PC-9 (cell line): ENCODE measurements at regions not wholly inside any gene's neighbourhood (a gene's known extent, or its start where the extent isn't known, plus 50 kb on each side); places are given as distances from the start of the nearest gene placed in this dataset.

ENCODE experiments used
- BruUV-seq: library from RNA; stranded (reverse); fragments of 400-500 nt; replicated peaks from 2 replicates; lab custom pipeline; 2021; lab: Mats Ljungman, UMichigan
- CTCF ChIA-PET: fragments of 300-600 bp; sonication (Branson Sonifier 250); formaldehyde crosslinking; loops from one replicate; lab custom pipeline; 2022; ENCODE audit warnings: antibody characterized with exemption; lab: Charles Lee
- POLR2A ChIA-PET: fragments of 300-600 bp; sonication (Branson Sonifier 250); formaldehyde crosslinking; loops from one replicate; lab custom pipeline; 2022; ENCODE audit warnings: antibody characterized with exemption; ENCODE audit not compliant: unreplicated experiment; lab: Charles Lee
- DNase-seq, 2 experiments: peaks; one replicate each; pipeline versions ENCODE4 v3.0.0 to v3.0.0-alpha.2; 2015 to 2022; ENCODE audit warnings: mixed read lengths in 1 of 2
- H2AFZ ChIP-seq: fragments of 200-600 bp; sonication (generic); 2 replicates; pipeline ENCODE4 v1.8.1; 2017; ENCODE audit warnings: antibody characterized with exemption
- H3F3A ChIP-seq: fragments of 200-600 bp; sonication (generic); 2 replicates; pipeline ENCODE4 v1.8.1; 2017; ENCODE audit warnings: antibody characterized with exemption, mild to moderate bottlenecking, low read depth; ENCODE audit not compliant: insufficient read depth
- H3K27ac ChIP-seq: fragments of 200-600 bp; sonication (generic); 2 replicates; pipeline ENCODE4 v1.6.1; 2016; ENCODE audit warnings: mixed run types
- H3K27me3 ChIP-seq: fragments of 200-600 bp; sonication (generic); 2 replicates; pipeline ENCODE4 v1.6.1; 2016; ENCODE audit warnings: low read depth, mixed run types; ENCODE audit not compliant: insufficient read depth
- H3K36me3 ChIP-seq: fragments of 200-600 bp; sonication (generic); 2 replicates; pipeline ENCODE4 v1.6.1; 2016; ENCODE audit warnings: low read depth, mixed run types
- H3K4me1 ChIP-seq: fragments of 200-600 bp; sonication (generic); replicated peaks from 2 replicates; pipeline ENCODE4 v1.6.1; 2016; ENCODE audit warnings: mixed run types; ENCODE audit not compliant: insufficient read depth
- H3K4me2 ChIP-seq: fragments of 200-600 bp; sonication (generic); 2 replicates; pipeline ENCODE4 v1.6.1; 2017; ENCODE audit warnings: mixed run types
- H3K4me3 ChIP-seq: fragments of 200-600 bp; sonication (generic); 2 replicates; pipeline ENCODE4 v1.6.1; 2016; ENCODE audit warnings: mixed run types
- H3K79me2 ChIP-seq: fragments of 200-600 bp; sonication (generic); 2 replicates; pipeline ENCODE4 v1.6.1; 2017; ENCODE audit warnings: low read depth, mixed run types
- H3K9me2 ChIP-seq: fragments of 200-600 bp; sonication (generic); 2 replicates; pipeline ENCODE4 v1.8.1; 2017; ENCODE audit warnings: mild to moderate bottlenecking; ENCODE audit not compliant: insufficient read depth
- H3K9me3 ChIP-seq: fragments of 200-600 bp; sonication (generic); 2 replicates; pipeline ENCODE4 v1.8.1; 2016; ENCODE audit warnings: low read depth; ENCODE audit not compliant: insufficient read depth
- H4K20me1 ChIP-seq: fragments of 200-600 bp; sonication (generic); 2 replicates; pipeline ENCODE4 v1.8.1; 2017; ENCODE audit not compliant: insufficient read depth
- EZH2 ChIP-seq: fragments of 200-600 bp; sonication (generic); IDR thresholded peaks from 2 replicates; pipeline ENCODE4 v1.8.0; 2017; ENCODE audit warnings: antibody characterized with exemption, low read depth
- intact Hi-C: fragments of 100-400 bp; cut with micrococcal nuclease; formaldehyde crosslinking; loops from one replicate; pipeline ENCODE4 v1.10.0; 2022; ENCODE audit not compliant: unreplicated experiment
- TF ChIP-seq, protein P1 (sequence below): fragments of 200-600 bp; sonication (generic); conservative IDR thresholded peaks from 2 replicates; pipeline ENCODE4 v1.6.1; 2017; ENCODE audit warnings: mixed run types, antibody characterized with exemption, mild to moderate bottlenecking, moderate library complexity

DNA sequence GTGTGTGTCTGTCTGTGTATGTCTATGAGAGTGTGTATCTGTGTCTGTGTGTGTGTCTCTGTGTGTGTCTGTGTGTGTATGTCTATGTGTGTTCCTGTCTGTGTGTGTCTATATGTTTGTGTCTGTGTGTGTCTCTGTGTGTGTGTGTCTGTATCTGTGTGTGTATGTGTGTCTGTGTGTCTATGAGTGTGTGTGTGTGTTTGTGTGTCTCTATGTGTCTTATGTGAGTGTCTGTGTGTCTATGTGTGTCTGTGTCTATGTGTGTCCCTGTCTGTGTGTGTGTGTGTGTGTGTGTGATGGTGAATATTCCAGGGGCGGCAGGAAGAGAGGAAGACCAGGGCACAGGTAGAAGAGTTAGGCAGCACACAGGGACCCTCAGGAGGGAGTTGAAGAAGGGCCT lies 173.2 kb downstream of the MYCN start:
- TF ChIP-seq EZH2, result no peak
- TF ChIP-seq, protein P1, sequence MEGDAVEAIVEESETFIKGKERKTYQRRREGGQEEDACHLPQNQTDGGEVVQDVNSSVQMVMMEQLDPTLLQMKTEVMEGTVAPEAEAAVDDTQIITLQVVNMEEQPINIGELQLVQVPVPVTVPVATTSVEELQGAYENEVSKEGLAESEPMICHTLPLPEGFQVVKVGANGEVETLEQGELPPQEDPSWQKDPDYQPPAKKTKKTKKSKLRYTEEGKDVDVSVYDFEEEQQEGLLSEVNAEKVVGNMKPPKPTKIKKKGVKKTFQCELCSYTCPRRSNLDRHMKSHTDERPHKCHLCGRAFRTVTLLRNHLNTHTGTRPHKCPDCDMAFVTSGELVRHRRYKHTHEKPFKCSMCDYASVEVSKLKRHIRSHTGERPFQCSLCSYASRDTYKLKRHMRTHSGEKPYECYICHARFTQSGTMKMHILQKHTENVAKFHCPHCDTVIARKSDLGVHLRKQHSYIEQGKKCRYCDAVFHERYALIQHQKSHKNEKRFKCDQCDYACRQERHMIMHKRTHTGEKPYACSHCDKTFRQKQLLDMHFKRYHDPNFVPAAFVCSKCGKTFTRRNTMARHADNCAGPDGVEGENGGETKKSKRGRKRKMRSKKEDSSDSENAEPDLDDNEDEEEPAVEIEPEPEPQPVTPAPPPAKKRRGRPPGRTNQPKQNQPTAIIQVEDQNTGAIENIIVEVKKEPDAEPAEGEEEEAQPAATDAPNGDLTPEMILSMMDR, result no peak
- Histone ChIP-seq H4K20me1 (no peaks in the 10 kb centered on the region; the same call in 1 of the 2 replicates), H3K9me2 (0 out of 2 replicates have a peak, but pooled peaks cover 3% of the 10 kb centered on the region), H3K4me2 (no peak overlapping the region), H3K9me3 (no peaks in the 10 kb centered on the region), H3K4me3 (no peak overlapping the region), H2AFZ (no peak overlapping the region), H3K4me1 (no peaks in the 10 kb centered on the region), H3K27ac (no peak overlapping the region), H3K79me2 (no peaks in the 10 kb centered on the region), H3K27me3 (peaks cover 36% of the 10 kb centered on the region), H3K36me3 (no peaks in the 10 kb centered on the region), H3F3A (no peaks in the 10 kb centered on the region)
- ChIA-PET CTCF (no interaction called here), POLR2A (no interaction called here)
- intact Hi-C loops, result no loop called here
- DNase-seq, result no peak
- no TSS peak for BruUV-seq

DNA sequence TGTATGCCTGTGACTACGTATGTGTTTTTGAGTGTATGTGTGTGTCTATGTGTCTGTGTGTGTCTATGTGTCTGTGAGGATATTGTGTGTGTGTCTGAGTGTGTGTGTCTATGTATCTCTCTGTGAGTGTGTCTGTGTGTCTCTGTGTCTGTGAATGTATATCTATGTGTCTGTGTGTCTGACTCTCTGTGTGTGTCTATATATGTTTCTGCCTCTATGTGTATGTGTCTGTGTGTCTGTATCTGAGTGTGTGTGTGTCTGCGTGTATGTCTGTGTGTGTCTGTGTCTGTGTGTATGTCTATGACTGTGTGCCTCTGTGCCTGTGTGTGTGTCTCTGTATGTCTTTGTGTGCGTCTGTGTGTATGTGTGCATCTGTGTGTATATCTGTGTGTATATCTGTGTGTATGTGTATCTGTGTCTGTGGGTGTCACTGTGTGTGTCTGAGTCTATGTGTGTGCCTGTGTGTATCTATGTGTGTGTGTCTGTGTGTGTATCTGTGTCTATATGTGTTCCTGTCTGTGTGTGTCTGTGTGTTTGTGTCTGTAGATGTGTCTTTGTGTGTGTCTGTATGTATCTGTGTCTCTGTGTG lies 172.7 kb downstream of the MYCN start:
- TF ChIP-seq EZH2, result no peak
- TF ChIP-seq, protein P1, result no peak
- intact Hi-C loops, result no loop called here
- no peaks in the 10 kb centered on the region; the same call in 1 of the 2 replicates for H4K20me1 ChIP-seq
- no peak overlapping the region for H2AFZ ChIP-seq
- POLR2A ChIA-PET, result no interaction called here
- H3K79me2 ChIP-seq, result no peaks in the 10 kb centered on the region
- H3K27ac ChIP-seq, result no peak overlapping the region
- BruUV-seq, result no TSS peak
- H3K4me1 ChIP-seq, result no peaks in the 10 kb centered on the region
- CTCF ChIA-PET, result no interaction called here
- no peak overlapping the region for H3K4me2 ChIP-seq
- H3K36me3 ChIP-seq, result no peaks in the 10 kb centered on the region
- H3K4me3 ChIP-seq, result no peak overlapping the region
- H3F3A ChIP-seq, result no peaks in the 10 kb centered on the region
- no peaks in the 10 kb centered on the region for H3K9me3 ChIP-seq
- H3K9me2 ChIP-seq, result 0 out of 2 replicates have a peak, but pooled peaks cover 3% of the 10 kb centered on the region
- no peak for DNase-seq
- H3K27me3 ChIP-seq, result peaks cover 38% of the 10 kb centered on the region

GRCh38 chr2:16112251-16112971 lies 172.1 kb downstream of the MYCN start:
- no peak for DNase-seq
- no peaks in the 10 kb centered on the region; the same call in 1 of the 2 replicates for H4K20me1 ChIP-seq
- intact Hi-C loops, result no loop called here
- H3K4me1 ChIP-seq, result no peaks in the 10 kb centered on the region
- CTCF ChIA-PET, result no interaction called here
- H2AFZ ChIP-seq, result no peak overlapping the region
- TF ChIP-seq, protein P1, result no peak
- no peak for TF ChIP-seq EZH2
- H3K9me2 ChIP-seq, result 0 out of 2 replicates have a peak, but pooled peaks cover 3% of the 10 kb centered on the region
- H3K4me2 ChIP-seq, result no peak overlapping the region
- peaks cover 44% of the 10 kb centered on the region for H3K27me3 ChIP-seq
- no peaks in the 10 kb centered on the region for H3K9me3 ChIP-seq
- H3K79me2 ChIP-seq, result no peaks in the 10 kb centered on the region
- no peaks in the 10 kb centered on the region for H3K36me3 ChIP-seq
- H3K27ac ChIP-seq, result no peak overlapping the region
- H3F3A ChIP-seq, result no peaks in the 10 kb centered on the region
- POLR2A ChIA-PET, result no interaction called here
- no peak overlapping the region for H3K4me3 ChIP-seq
- BruUV-seq, result no TSS peak
